ENCODE measurements at regions not wholly inside any gene's neighbourhood (a gene's known extent, or its start where the extent isn't known, plus 50 kb on each side); places are given as distances from the start of the nearest gene placed in this dataset.

GRCh38 chr1:185603158-185603557 is 131.0 kb upstream of the HMCN1 start:
- no TSS peak for BruUV-seq (replicated peaks)
- ChIA-PET POLR2A (ENCODE audit: unreplicated experiment) (no interaction called here), CTCF (no interaction called here)
- intact Hi-C loops (cut with micrococcal nuclease), result no loop called here
- DNase-seq (no peak), ATAC-seq (no peak)
- Histone ChIP-seq H3K9ac (ENCODE audit: low read length) (no peak overlapping the region), H3K4me2 (ENCODE audit: low read length) (no peak overlapping the region), H3K79me2 (ENCODE audit: low read length) (no peaks in the 10 kb centered on the region), H3K4me1 (ENCODE audit: insufficient read depth, low read length) (no peaks in the 10 kb centered on the region), H3K36me3 (ENCODE audit: low read depth, low read length) (no peaks in the 10 kb centered on the region), H3K9me3 (ENCODE audit: low read length) (no peaks in the 10 kb centered on the region), H2AFZ (ENCODE audit: low read length) (no peak overlapping the region), H3K27ac (ENCODE audit: low read length) (no peak overlapping the region), H3K27me3 (ENCODE audit: low read length) (no peaks in the 10 kb centered on the region), H3F3A (ENCODE audit: low read length, unreplicated experiment) (no peaks in the 10 kb centered on the region), H3K9me2 (replicated peaks; ENCODE audit: low read length) (no peaks in the 10 kb centered on the region), H3K4me3 (ENCODE audit: low read length) (no peak overlapping the region), H4K20me1 (ENCODE audit: low read length) (no peaks in the 10 kb centered on the region)
- TF ChIP-seq EZH2phosphoT487 (IDR thresholded peaks at IDR 0.05; ENCODE audit: borderline replicate concordance, low read length) (no peak), EZH2 (IDR thresholded peaks at IDR 0.05; ENCODE audit: low read length, unreplicated experiment) (no peak), CTCF (conservative IDR thresholded peaks at IDR 0.05; ENCODE audit: low read depth, low read length) (no peak)

- Histone ChIP-seq H2AFZ (ENCODE audit: low read length) (no peak overlapping the region), H3K27me3 (ENCODE audit: low read length) (no peaks in the 10 kb centered on the region), H4K20me1 (ENCODE audit: low read length) (no peaks in the 10 kb centered on the region), H3K4me3 (ENCODE audit: low read length) (no peak overlapping the region), H3K9ac (ENCODE audit: low read length) (no peak overlapping the region), H3F3A (ENCODE audit: low read length, unreplicated experiment) (no peaks in the 10 kb centered on the region), H3K79me2 (ENCODE audit: low read length) (no peaks in the 10 kb centered on the region), H3K36me3 (ENCODE audit: low read depth, low read length) (no peaks in the 10 kb centered on the region), H3K9me3 (ENCODE audit: low read length) (no peaks in the 10 kb centered on the region), H3K9me2 (replicated peaks; ENCODE audit: low read length) (no peaks in the 10 kb centered on the region), H3K27ac (ENCODE audit: low read length) (no peak overlapping the region), H3K4me1 (ENCODE audit: insufficient read depth, low read length) (no peaks in the 10 kb centered on the region), H3K4me2 (ENCODE audit: low read length) (no peak overlapping the region)
- ATAC-seq (no peak), DNase-seq (no peak)
- intact Hi-C loops (cut with micrococcal nuclease), result no loop called here
- no peak for TF ChIP-seq EZH2 (IDR thresholded peaks at IDR 0.05; ENCODE audit: low read length, unreplicated experiment)
- TF ChIP-seq CTCF (conservative IDR thresholded peaks at IDR 0.05; ENCODE audit: low read depth, low read length), result no peak
- TF ChIP-seq EZH2phosphoT487 (IDR thresholded peaks at IDR 0.05; ENCODE audit: borderline replicate concordance, low read length), result no peak
- ChIA-PET CTCF (no interaction called here), POLR2A (ENCODE audit: unreplicated experiment) (no interaction called here)
- BruUV-seq (replicated peaks), result no TSS peak
These were observed 133.0 kb upstream of the HMCN1 start for GRCh38 chr1:185601189-185601588.

GRCh38 chr1:185600641-185601040 is 133.6 kb upstream of the HMCN1 start:
- no TSS peak for BruUV-seq (replicated peaks)
- POLR2A ChIA-PET (ENCODE audit: unreplicated experiment), result no interaction called here
- no peak overlapping the region for H3K4me2 ChIP-seq (ENCODE audit: low read length)

More at GRCh38 chr1:185600641-185601040, 133.6 kb upstream of the HMCN1 start:
- CTCF ChIA-PET, result no interaction called here
- H3K9ac ChIP-seq (ENCODE audit: low read length), result no peak overlapping the region
- H3K27me3 ChIP-seq (ENCODE audit: low read length), result no peaks in the 10 kb centered on the region
- no peak overlapping the region for H3K4me3 ChIP-seq (ENCODE audit: low read length)
- TF ChIP-seq EZH2phosphoT487 (IDR thresholded peaks at IDR 0.05; ENCODE audit: borderline replicate concordance, low read length), result no peak
- TF ChIP-seq EZH2 (IDR thresholded peaks at IDR 0.05; ENCODE audit: low read length, unreplicated experiment), result no peak
- TF ChIP-seq CTCF (conservative IDR thresholded peaks at IDR 0.05; ENCODE audit: low read depth, low read length), result no peak
- H3K36me3 ChIP-seq (ENCODE audit: low read depth, low read length), result no peaks in the 10 kb centered on the region
- H3K9me2 ChIP-seq (replicated peaks; ENCODE audit: low read length), result no peaks in the 10 kb centered on the region
- no peak for DNase-seq
- H3K79me2 ChIP-seq (ENCODE audit: low read length), result no peaks in the 10 kb centered on the region
- no peaks in the 10 kb centered on the region for H3K9me3 ChIP-seq (ENCODE audit: low read length)
- no peaks in the 10 kb centered on the region for H4K20me1 ChIP-seq (ENCODE audit: low read length)
- no peak overlapping the region for H3K27ac ChIP-seq (ENCODE audit: low read length)
- intact Hi-C loops (cut with micrococcal nuclease), result no loop called here
- no peak overlapping the region for H2AFZ ChIP-seq (ENCODE audit: low read length)
- no peaks in the 10 kb centered on the region for H3K4me1 ChIP-seq (ENCODE audit: insufficient read depth, low read length)
- no peak for ATAC-seq
- H3F3A ChIP-seq (ENCODE audit: low read length, unreplicated experiment), result no peaks in the 10 kb centered on the region

Data from PC-3 (cell line).